G401 (cell line): ENCODE measurements at regions not wholly inside any gene's neighbourhood (a gene's known extent, or its start where the extent isn't known, plus 50 kb on each side); places are given as distances from the start of the nearest gene placed in this dataset.
"Not testable (repeated sequence)": the region's sequence is repeated elsewhere in the genome, so short reads cannot be mapped to it uniquely, and the experiment has no call there.

Experiments used
- DNase-seq: peaks from one replicate; pipeline ENCODE4 v3.0.0-alpha.2; 2015; ENCODE audit warnings: low spot score
- in situ Hi-C: cut with HindIII; loops from 2 replicates; pipeline ENCODE4 v1.10.0; 2016; ENCODE audit warnings: low sequenced_read_pairs, mixed read lengths

- no peak for DNase-seq
- in situ Hi-C loops = no loop called here
Observed at GRCh38 chr5:164975986-164976385, 1470.6 kb downstream of the MAT2B start.

GRCh38 chr5:164980480-164980879 is 1475.1 kb downstream of the MAT2B start:
- DNase-seq = no peak
- in situ Hi-C loops = no loop called here

- in situ Hi-C loops = no loop called here
- no peak for DNase-seq
Observed at GRCh38 chr5:164998142-164998541, 1492.7 kb downstream of the MAT2B start.

DNA sequence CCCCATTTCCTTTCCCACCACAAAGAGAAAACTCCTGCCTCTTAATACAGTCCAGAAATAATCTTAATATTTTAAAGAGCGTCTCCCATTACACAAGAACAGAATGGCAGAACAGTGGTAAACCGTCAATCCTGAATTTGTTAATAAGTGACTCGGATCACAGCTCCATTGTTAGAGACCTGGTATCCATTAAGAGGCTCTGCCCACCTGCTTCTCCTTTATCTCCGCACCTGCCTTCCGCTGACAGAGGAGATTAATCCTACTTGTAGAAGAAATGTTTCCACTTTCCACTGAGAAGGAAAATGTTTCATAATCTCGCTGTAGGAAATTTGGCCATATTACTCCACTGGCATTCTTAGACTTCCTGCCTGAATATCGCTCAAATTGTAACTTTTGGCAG is 1493.2 kb downstream of the MAT2B start:
- no peak for DNase-seq
- in situ Hi-C loops = no loop called here

- DNase-seq = no peak
- in situ Hi-C loops = no loop called here
Observed at GRCh38 chr5:165000479-165001190, 1495.2 kb downstream of the MAT2B start.

DNA sequence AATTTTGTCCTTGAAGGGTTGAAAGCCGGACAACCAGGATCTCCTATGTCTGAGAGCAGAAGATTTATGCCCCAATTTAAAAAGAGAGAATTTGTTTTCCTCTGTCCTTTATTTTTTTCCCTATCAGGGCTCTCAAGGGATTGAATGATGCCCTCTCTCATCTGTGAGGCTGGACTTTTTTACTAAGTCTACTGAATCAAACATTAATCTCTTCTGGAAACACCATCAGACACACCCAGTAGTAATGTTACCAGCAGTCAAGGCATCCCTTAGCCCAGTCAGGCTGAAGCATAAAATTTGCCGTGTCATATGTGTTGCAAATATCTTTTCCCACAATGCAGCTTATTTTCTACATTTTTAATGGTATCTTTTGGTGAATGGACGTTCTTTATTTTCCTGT is 1497.9 kb downstream of the MAT2B start:
- in situ Hi-C loops = no loop called here
- no peak for DNase-seq

DNA sequence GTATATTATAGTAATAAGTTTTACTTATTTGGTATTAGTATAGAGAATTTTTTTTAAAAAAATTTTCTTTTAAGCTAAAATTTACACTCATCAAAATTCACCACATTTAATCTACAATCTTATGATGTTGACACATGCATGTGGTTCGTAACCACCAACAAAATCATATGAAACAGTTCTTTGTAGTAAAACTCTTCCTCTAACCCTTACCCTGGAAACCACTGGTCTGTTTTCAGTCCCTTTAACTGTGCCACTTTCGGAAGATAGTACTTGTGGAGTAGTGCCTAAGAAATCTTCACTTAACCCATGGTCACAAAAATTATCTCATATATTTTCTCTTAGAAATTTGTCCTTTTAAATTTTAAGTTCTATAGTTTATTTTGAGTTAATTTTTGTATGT is 1498.8 kb downstream of the MAT2B start:
- DNase-seq = no peak
- in situ Hi-C loops = no loop called here

- in situ Hi-C loops = no loop called here
Observed at GRCh38 chr5:165014439-165014838, 1509.0 kb downstream of the MAT2B start.

DNA sequence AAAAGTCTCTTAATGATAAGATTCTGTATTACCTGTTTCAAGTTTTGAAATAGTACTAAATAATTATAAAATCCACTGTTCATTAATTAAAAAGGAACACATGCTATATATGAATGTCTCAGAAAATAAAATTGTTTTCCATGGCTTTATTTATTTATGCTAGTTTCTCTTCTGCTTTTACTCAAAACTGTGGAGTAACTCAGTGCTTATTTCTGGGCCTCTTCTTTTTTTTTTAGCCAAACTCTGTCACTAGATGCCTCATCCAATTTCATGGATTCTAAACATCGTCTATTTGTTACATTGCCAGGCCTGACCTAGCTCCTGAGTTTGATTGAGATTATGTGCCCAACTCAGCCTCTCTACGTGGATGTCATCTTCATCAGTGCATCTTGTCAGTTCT is 1509.7 kb downstream of the MAT2B start:
- in situ Hi-C loops = no loop called here
- DNase-seq = no peak

More at GRCh38 chr5:165014439-165014838, 1509.0 kb downstream of the MAT2B start:
- DNase-seq = no peak

- in situ Hi-C loops = no loop called here
- no peak for DNase-seq
Observed at GRCh38 chr5:165015547-165015946, 1510.1 kb downstream of the MAT2B start.

GRCh38 chr5:165026971-165027370 is 1521.6 kb downstream of the MAT2B start:
- in situ Hi-C loops = no loop called here
- DNase-seq = no peak

DNA sequence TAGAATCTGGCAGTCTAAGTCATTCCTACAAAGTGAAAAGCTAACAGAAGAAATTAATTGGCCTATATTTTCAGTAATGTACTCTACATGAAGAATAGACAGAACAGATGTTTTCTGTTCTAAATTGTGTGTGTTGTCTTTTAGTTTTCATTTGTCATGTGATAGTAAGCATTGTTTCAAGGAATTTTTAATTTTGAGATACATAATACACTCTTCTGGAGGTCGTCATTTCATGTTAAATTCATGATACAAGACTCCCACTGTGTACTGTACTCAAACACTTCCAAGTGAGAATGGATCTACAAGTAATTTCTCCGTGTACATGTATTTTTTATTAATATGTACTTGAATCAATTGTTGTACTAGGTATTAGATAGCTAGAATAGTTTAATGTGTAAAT is 1522.9 kb downstream of the MAT2B start:
- in situ Hi-C loops = no loop called here
- DNase-seq = no peak

DNA sequence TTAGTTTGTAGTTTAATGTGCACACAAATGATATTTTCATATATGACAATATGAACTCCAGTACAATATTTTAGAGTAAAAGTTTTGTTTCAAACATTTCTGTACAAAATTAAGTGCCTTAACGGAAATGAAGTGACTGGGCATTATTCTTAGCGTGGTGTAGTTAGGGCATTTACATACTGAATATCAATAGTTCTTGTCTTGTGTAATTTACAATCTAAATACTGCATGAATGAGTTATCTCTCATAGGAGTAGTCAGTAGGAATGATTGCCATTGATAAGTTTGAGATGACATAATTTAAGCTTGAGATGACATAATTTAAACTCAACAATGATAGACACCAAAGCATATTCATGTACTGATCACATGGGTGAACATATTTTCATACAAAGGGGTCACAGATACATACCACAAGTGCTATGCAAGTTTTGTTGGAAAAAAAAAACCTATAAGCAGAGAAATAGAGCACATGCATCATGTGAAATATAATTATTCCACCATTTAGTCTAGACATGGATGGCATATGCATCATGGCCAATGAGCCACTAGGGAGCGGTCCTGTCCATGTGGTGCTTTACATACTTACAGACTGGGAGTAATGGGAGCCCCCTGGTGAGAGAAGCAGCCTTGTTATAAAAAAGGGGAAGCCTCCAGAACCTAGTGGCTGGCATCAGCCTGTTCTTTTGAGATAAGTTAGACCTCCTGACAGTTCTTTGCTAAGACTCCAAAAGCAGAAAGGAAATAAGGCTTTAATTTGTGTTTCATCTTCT is 1523.9 kb downstream of the MAT2B start:
- DNase-seq = no peak
- in situ Hi-C loops = no loop called here

DNA sequence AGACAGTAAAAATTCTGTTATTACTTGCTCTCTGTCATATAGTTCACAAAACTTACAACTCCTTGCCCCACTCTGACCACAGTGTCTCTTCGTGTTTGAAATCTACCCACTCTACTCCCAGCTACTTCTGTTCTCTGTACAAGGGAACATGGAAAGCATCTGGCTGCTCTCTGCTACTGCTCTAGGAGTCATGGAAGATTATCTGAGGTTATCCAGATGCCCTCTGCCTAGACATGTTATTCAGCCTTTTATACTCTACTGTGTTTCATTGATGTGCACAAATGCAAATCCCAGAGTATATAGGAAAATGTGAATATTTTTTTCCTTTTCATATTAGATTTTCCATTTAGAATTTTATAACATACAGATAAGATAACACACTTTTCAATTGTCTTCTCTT is 1525.6 kb downstream of the MAT2B start:
- in situ Hi-C loops = no loop called here
- no peak for DNase-seq

DNA sequence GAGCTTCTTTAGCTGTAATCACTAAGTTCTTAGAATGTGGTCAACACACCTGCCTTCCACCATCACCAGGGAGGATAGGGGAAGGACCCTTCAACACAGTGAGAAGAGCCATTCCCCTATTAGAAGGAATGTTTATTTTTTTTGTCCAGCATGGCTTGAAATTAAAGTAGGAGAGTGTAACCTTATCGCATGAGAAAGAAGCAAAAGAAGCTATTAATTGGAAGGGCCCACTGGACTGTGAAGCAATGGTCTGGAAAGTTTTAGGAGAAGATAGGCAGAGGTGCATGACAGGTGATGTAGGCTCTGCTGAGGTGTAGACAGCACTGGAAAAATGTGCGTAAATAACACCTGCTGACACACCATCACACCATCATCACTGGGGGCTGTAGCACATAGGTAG is 1526.0 kb downstream of the MAT2B start:
- in situ Hi-C loops = no loop called here
- DNase-seq = no peak

GRCh38 chr5:165035520-165035919 is 1530.1 kb downstream of the MAT2B start:
- in situ Hi-C loops = no loop called here
- no peak for DNase-seq

DNA sequence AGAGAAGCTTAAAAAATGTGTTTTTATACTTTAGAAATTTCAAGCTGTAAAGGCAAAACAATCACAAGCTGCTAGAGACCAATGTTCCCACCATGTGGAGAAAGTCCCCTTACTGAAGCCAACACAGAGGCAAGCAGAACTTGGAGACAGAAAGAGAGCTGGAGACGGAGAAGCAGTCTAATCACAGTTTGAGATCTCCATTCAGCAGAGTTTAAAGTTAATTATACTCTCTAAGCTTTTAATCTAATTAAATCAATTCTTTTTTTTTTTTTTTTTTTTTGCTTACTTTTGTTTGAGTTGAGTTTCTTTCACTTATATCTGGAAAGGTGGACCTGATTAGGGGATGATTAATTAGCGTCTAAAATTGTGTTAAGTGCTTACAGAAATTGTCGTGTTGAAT is 1534.3 kb downstream of the MAT2B start:
- no peak for DNase-seq

GRCh38 chr5:165045941-165046340 is 1540.5 kb downstream of the MAT2B start:
- in situ Hi-C loops, DNase-seq: not testable (repeated sequence)

More for the DNA sequence above, 1534.3 kb downstream of the MAT2B start:
- in situ Hi-C loops = no loop called here

DNA sequence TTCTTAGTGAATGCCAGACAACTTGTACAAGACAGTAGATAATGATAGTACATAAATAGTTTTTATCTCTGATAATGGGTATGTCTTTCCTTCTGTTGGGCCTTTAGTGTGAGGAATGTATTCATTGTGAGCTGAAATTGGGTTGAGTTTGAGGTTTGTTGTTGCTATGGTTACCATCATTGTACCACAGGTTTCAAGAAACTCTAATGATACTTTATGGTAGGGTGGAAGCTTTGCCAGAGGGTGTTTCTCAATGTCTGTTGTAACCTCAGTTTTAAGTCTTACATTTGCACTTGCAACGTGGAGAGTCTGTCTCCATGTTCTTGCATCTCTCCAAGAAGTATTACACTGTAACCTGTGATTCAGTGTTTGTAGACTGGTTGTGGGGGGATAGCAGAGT is 1550.1 kb downstream of the MAT2B start:
- in situ Hi-C loops = no loop called here
- DNase-seq = no peak

- DNase-seq = no peak
- in situ Hi-C loops = no loop called here
Observed at GRCh38 chr5:165057145-165057544, 1551.7 kb downstream of the MAT2B start.
